Panc1 (cell line): ENCODE measurements at regions not wholly inside any gene's neighbourhood (a gene's known extent, or its start where the extent isn't known, plus 50 kb on each side); places are given as distances from the start of the nearest gene placed in this dataset.

Source experiments
- CTCF ChIP-seq: fragments of 450-650 bp; IDR thresholded peaks from 2 replicates; pipeline ENCODE4 v1.5.1; 2017; ENCODE audit warnings: mild to moderate bottlenecking
- POLR2AphosphoS5 ChIP-seq: IDR thresholded peaks from 2 replicates; pipeline ENCODE4 v1.6.1; 2012; ENCODE audit warnings: mild to moderate bottlenecking, low read depth, low read length, moderate library complexity
- REST ChIP-seq, 2 experiments: IDR thresholded peaks; 2 replicates each; pipeline ENCODE4 v1.6.1; 2011 to 2012; ENCODE audit warnings: low read depth in 2 of 2, control low read depth in 1 of 2, low read length in 1 of 2, mild to moderate bottlenecking in 1 of 2, moderate library complexity in 1 of 2; ENCODE audit not compliant: insufficient read depth in 1 of 2
- SIN3A ChIP-seq: IDR thresholded peaks from 2 replicates; pipeline ENCODE4 v1.6.1; 2012; ENCODE audit warnings: low read depth, mild to moderate bottlenecking, low read length, moderate library complexity, borderline replicate concordance; ENCODE audit not compliant: insufficient read depth
- TCF7L2 ChIP-seq: IDR thresholded peaks from 2 replicates; pipeline ENCODE4 v1.6.1; 2011; ENCODE audit warnings: mild to moderate bottlenecking, low read depth, low read length, inconsistent platforms

GRCh38 chr16:86956437-86956836 lies 360.8 kb downstream of the C16orf95 start:
- no peak for TF ChIP-seq CTCF
- TF ChIP-seq REST (IDR thresholded peaks at IDR 0.05; ENCODE audit: insufficient read depth in 1 of 2, low read depth in 2 of 2, low read length in 1 of 2) = no peak
- no peak for TF ChIP-seq POLR2AphosphoS5
- no peak for TF ChIP-seq TCF7L2
- no peak for TF ChIP-seq SIN3A
